ENCODE measurements at regions not wholly inside any gene's neighbourhood (a gene's known extent, or its start where the extent isn't known, plus 50 kb on each side); places are given as distances from the start of the nearest gene placed in this dataset.

DNA sequence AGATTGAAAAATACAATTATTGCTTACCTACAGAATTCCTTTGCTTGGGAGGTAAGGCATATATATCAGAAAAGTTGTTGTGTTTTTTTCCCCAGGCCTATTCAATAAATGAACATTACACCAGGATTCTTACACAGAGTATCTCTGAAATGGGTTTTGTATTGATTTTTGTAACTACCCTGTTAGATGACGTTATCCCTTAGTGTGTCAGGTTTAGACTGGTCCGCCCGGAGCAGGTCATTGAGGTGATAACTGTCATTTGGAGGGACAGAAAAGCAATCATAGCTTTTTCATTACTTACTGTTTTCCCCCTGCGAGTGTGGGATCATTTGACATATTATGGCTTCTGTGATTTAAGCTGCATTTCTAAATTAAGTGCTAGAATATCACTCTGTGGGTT, 715.2 kb upstream of the ADAMTS16 start:
- Histone ChIP-seq H3K4me2 (no peak overlapping the region), H3K9me3 (no peaks in the 10 kb centered on the region), H3K4me3 (no peak overlapping the region), H3K27ac (no peak overlapping the region), H3K4me1 (no peaks in the 10 kb centered on the region)
- DNase-seq (ENCODE audit: low read depth in 1 of 2, low spot score in 1 of 2) (no peak), ATAC-seq (no peak), FAIRE-seq (no peak)
- ChIA-PET CTCF (interaction anchor here (1.0 kb wide), 1 partner anchor 18 kb away, joined by 3 read pairs; no protein-coding TSS in a partner anchor), POLR2A (no interaction called here)
- TF ChIP-seq HDAC2 (IDR thresholded peaks at IDR 0.05): no peak
- TF ChIP-seq TP53 (CRISPR knock-in tag; IDR thresholded peaks at IDR 0.05): no peak
- no peak for TF ChIP-seq EHF (CRISPR knock-in tag; IDR thresholded peaks at IDR 0.05)
- TF ChIP-seq FOSL2 (IDR thresholded peaks at IDR 0.05): no peak
- no peak for TF ChIP-seq FOSL2 (CRISPR knock-in tag; IDR thresholded peaks at IDR 0.05)
- TF ChIP-seq FOSB (CRISPR knock-in tag; IDR thresholded peaks at IDR 0.05): no peak
- TF ChIP-seq NFE2L2 (conservative IDR thresholded peaks at IDR 0.05; ENCODE audit: low read length): no peak
- no peak for TF ChIP-seq SREBF2 (IDR thresholded peaks at IDR 0.05)
- TF ChIP-seq CEBPB (IDR thresholded peaks at IDR 0.05): no peak
- no peak for TF ChIP-seq CHD2 (IDR thresholded peaks at IDR 0.05; ENCODE audit: low read length, partially characterized antibody)
- TF ChIP-seq ZSCAN20 (CRISPR knock-in tag; IDR thresholded peaks at IDR 0.05): no peak
- TF ChIP-seq EHMT2 (IDR thresholded peaks at IDR 0.05; ENCODE audit: low read depth): no peak
- no peak for TF ChIP-seq HEYL (CRISPR knock-in tag; IDR thresholded peaks at IDR 0.05)
- WGBS (ENCODE audit: missing lambda C conversion rate): 7% methylated on average over 4 of the region's 4 CpGs

- POLR2A ChIA-PET: no interaction called here
- Histone ChIP-seq H3K27ac (no peak overlapping the region), H3K4me1 (no peaks in the 10 kb centered on the region), H3K4me2 (no peak overlapping the region), H3K9me3 (peaks cover 3% of the 10 kb centered on the region; the same call in 1 of the 3 replicates), H3K4me3 (no peak overlapping the region)
- 0% methylated on average over 2 of the region's 2 CpGs for WGBS (ENCODE audit: missing lambda C conversion rate)
- no peak for FAIRE-seq
- CTCF ChIA-PET: interaction anchor here (1.5 kb wide), 1 partner anchor 29 kb away, joined by 4 read pairs; no protein-coding TSS in a partner anchor
- no peak for DNase-seq (ENCODE audit: low read depth in 1 of 2, low spot score in 1 of 2)
- no peak for ATAC-seq
- TF ChIP-seq MAFK (IDR thresholded peaks at IDR 0.05; ENCODE audit: partially characterized antibody) (peak; percentile 75), FOSB (CRISPR knock-in tag; IDR thresholded peaks at IDR 0.05) (no peak), POLR2AphosphoS2 (conservative IDR thresholded peaks at IDR 0.05; ENCODE audit: low read length) (no peak), GATA3 (IDR thresholded peaks at IDR 0.05; ENCODE audit: borderline replicate concordance) (no peak), FOSL2 (IDR thresholded peaks at IDR 0.05) (no peak), FOSL2 (CRISPR knock-in tag; IDR thresholded peaks at IDR 0.05) (no peak)
- TF ChIP-seq, protein P1, sequence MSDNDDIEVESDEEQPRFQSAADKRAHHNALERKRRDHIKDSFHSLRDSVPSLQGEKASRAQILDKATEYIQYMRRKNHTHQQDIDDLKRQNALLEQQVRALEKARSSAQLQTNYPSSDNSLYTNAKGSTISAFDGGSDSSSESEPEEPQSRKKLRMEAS (IDR thresholded peaks at IDR 0.05): no peak
Measured at GRCh38 chr5:4440536-4440935, 699.6 kb upstream of the ADAMTS16 start.

DNA sequence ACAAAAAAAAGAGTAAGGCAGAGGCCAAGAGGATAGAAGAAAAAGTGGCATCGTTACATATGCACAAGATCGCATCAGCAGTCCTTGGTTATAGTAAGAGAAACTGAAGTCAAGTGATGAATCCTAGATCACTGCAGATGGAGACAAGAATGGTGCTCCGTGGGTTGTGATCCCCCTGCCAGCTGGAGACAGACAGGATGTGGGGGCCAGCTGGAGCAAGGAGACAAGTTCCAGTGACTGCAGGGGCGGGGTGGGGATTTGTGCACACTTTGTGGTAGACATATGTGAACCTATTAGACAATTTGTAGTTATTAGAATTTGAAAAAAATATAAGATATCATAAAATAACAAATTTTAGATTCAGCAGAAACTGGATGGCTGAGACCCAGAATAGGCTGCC, 697.9 kb upstream of the ADAMTS16 start:
- FAIRE-seq: no peak
- ATAC-seq: no peak
- Histone ChIP-seq H3K9me3 (peaks cover 3% of the 10 kb centered on the region; the same call in 1 of the 3 replicates), H3K27ac (no peak overlapping the region), H3K4me1 (no peaks in the 10 kb centered on the region), H3K4me3 (no peak overlapping the region), H3K4me2 (no peak overlapping the region)
- WGBS (ENCODE audit: missing lambda C conversion rate): 10% methylated on average over 4 of the region's 4 CpGs
- POLR2A ChIA-PET: no interaction called here
- CTCF ChIA-PET: interaction anchor here (1.5 kb wide), 1 partner anchor 31 kb away, joined by 4 read pairs; no protein-coding TSS in a partner anchor
- DNase-seq (ENCODE audit: low read depth in 1 of 2, low spot score in 1 of 2): no peak
- TF ChIP-seq USF2 (IDR thresholded peaks at IDR 0.05): no peak
- TF ChIP-seq, protein P2, sequence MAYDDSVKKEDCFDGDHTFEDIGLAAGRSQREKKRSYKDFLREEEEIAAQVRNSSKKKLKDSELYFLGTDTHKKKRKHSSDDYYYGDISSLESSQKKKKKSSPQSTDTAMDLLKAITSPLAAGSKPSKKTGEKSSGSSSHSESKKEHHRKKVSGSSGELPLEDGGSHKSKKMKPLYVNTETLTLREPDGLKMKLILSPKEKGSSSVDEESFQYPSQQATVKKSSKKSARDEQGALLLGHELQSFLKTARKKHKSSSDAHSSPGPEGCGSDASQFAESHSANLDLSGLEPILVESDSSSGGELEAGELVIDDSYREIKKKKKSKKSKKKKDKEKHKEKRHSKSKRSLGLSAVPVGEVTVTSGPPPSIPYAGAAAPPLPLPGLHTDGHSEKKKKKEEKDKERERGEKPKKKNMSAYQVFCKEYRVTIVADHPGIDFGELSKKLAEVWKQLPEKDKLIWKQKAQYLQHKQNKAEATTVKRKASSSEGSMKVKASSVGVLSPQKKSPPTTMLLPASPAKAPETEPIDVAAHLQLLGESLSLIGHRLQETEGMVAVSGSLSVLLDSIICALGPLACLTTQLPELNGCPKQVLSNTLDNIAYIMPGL (CRISPR knock-in tag; IDR thresholded peaks at IDR 0.05; ENCODE audit: borderline replicate concordance): no peak
- no peak for TF ChIP-seq ELK1 (IDR thresholded peaks at IDR 0.05; ENCODE audit: low read depth, low read length)
- TF ChIP-seq BHLHE40 (IDR thresholded peaks at IDR 0.05; ENCODE audit: low read depth, low read length): no peak
- TF ChIP-seq PHF8 (IDR thresholded peaks at IDR 0.05; ENCODE audit: borderline replicate concordance, low read depth): no peak
- no peak for TF ChIP-seq RAD21 (conservative IDR thresholded peaks at IDR 0.05 in 1 of 2, IDR thresholded peaks at IDR 0.05 in 1 of 2)
- no peak for TF ChIP-seq CBX8 (IDR thresholded peaks at IDR 0.05)
- TF ChIP-seq HOXB5 (CRISPR knock-in tag; IDR thresholded peaks at IDR 0.05): no peak
- TF ChIP-seq CBX2 (IDR thresholded peaks at IDR 0.05; ENCODE audit: borderline replicate concordance, low read depth): no peak
- TF ChIP-seq EHF (CRISPR knock-in tag; IDR thresholded peaks at IDR 0.05): no peak
- no peak for TF ChIP-seq RARB (CRISPR knock-in tag; IDR thresholded peaks at IDR 0.05)
- TF ChIP-seq REST (IDR thresholded peaks at IDR 0.05): no peak
- TF ChIP-seq HOXB13 (CRISPR knock-in tag; IDR thresholded peaks at IDR 0.05; ENCODE audit: low read depth): no peak
